ENCODE measurements at regions not wholly inside any gene's neighbourhood (a gene's known extent, or its start where the extent isn't known, plus 50 kb on each side); places are given as distances from the start of the nearest gene placed in this dataset.

- H3K27ac Mint-ChIP-seq, result no peak overlapping the region
- Histone ChIP-seq H3K4me3 (no peak overlapping the region), H2AFZ (replicated peaks) (no peak overlapping the region), H3K4me2 (no peak overlapping the region), H4K20me1 (ENCODE audit: low read depth) (no peaks in the 10 kb centered on the region), H3K36me3 (no peaks in the 10 kb centered on the region), H3K79me2 (ENCODE audit: low read depth) (no peaks in the 10 kb centered on the region), H3F3A (ENCODE audit: low read depth) (no peaks in the 10 kb centered on the region), H3K9ac (no peak overlapping the region), H3K4me1 (peaks cover 3% of the 10 kb centered on the region), H3K9me3 (ENCODE audit: low read depth) (no peaks in the 10 kb centered on the region), H3K27ac (no peak overlapping the region), H3K27me3 (no peaks in the 10 kb centered on the region)
- no peak for TF ChIP-seq EZH2phosphoT487 (IDR thresholded peaks at IDR 0.05)
- TF ChIP-seq CTCF (IDR thresholded peaks at IDR 0.05), result no peak
- no peak for TF ChIP-seq EZH2 (IDR thresholded peaks at IDR 0.05)
- DNase-seq (ENCODE audit: low spot score), result no peak
- peaks cover 4% of the 10 kb centered on the region for H3K36me3 Mint-ChIP-seq
- H3K9me3 Mint-ChIP-seq, result no peaks in the 10 kb centered on the region
- H3K4me3 Mint-ChIP-seq, result no peak overlapping the region
- H3K27me3 Mint-ChIP-seq (ENCODE audit: insufficient read depth, low read depth), result peaks cover 5% of the 10 kb centered on the region
- H3K4me1 Mint-ChIP-seq, result peaks cover 4% of the 10 kb centered on the region
These were observed 426.2 kb upstream of the DACH1 start for GRCh38 chr13:72293206-72293605.

- H3K9me3 Mint-ChIP-seq, result peaks cover 2% of the 10 kb centered on the region
- H3K27me3 Mint-ChIP-seq (ENCODE audit: insufficient read depth, low read depth), result peaks cover 5% of the 10 kb centered on the region
- peaks cover 4% of the 10 kb centered on the region for H3K36me3 Mint-ChIP-seq
- no peaks in the 10 kb centered on the region for H4K20me1 ChIP-seq (ENCODE audit: low read depth)
- H2AFZ ChIP-seq (replicated peaks), result no peak overlapping the region
- peaks cover 4% of the 10 kb centered on the region for H3K4me1 Mint-ChIP-seq
- H3K79me2 ChIP-seq (ENCODE audit: low read depth), result no peaks in the 10 kb centered on the region
- no peaks in the 10 kb centered on the region for H3K36me3 ChIP-seq
- H3K27me3 ChIP-seq, result no peaks in the 10 kb centered on the region
- no peak overlapping the region for H3K27ac Mint-ChIP-seq
- no peak overlapping the region for H3K27ac ChIP-seq
- H3K4me1 ChIP-seq, result peaks cover 3% of the 10 kb centered on the region
- no peaks in the 10 kb centered on the region for H3F3A ChIP-seq (ENCODE audit: low read depth)
- no peak overlapping the region for H3K4me2 ChIP-seq
- no peak overlapping the region for H3K9ac ChIP-seq
- no peaks in the 10 kb centered on the region for H3K9me3 ChIP-seq (ENCODE audit: low read depth)
- H3K4me3 Mint-ChIP-seq, result no peak overlapping the region
- no peak for TF ChIP-seq CTCF (IDR thresholded peaks at IDR 0.05)
- TF ChIP-seq EZH2 (IDR thresholded peaks at IDR 0.05), result no peak
- TF ChIP-seq EZH2phosphoT487 (IDR thresholded peaks at IDR 0.05), result no peak
- DNase-seq (ENCODE audit: low spot score), result no peak
- no peak overlapping the region for H3K4me3 ChIP-seq
These were observed 424.1 kb upstream of the DACH1 start for GRCh38 chr13:72290962-72291681.

- Histone ChIP-seq H2AFZ (replicated peaks) (peak overlapping the region; percentile 48), H3K9ac (no peak overlapping the region), H3K4me2 (no peak overlapping the region), H3F3A (ENCODE audit: low read depth) (no peaks in the 10 kb centered on the region), H3K4me3 (no peak overlapping the region), H3K27me3 (no peaks in the 10 kb centered on the region), H3K9me3 (ENCODE audit: low read depth) (no peaks in the 10 kb centered on the region), H3K27ac (no peak overlapping the region), H3K36me3 (no peaks in the 10 kb centered on the region), H3K79me2 (ENCODE audit: low read depth) (no peaks in the 10 kb centered on the region), H3K4me1 (no peaks in the 10 kb centered on the region), H4K20me1 (ENCODE audit: low read depth) (no peaks in the 10 kb centered on the region)
- TF ChIP-seq CTCF (IDR thresholded peaks at IDR 0.05) (no peak), EZH2 (IDR thresholded peaks at IDR 0.05) (no peak), EZH2phosphoT487 (IDR thresholded peaks at IDR 0.05) (no peak)
- H3K4me1 Mint-ChIP-seq, result no peaks in the 10 kb centered on the region
- DNase-seq (ENCODE audit: low spot score), result no peak
- H3K27me3 Mint-ChIP-seq (ENCODE audit: insufficient read depth, low read depth), result peaks cover 4% of the 10 kb centered on the region
- H3K27ac Mint-ChIP-seq, result no peak overlapping the region
- no peak overlapping the region for H3K4me3 Mint-ChIP-seq
- peaks cover 2% of the 10 kb centered on the region for H3K36me3 Mint-ChIP-seq
- H3K9me3 Mint-ChIP-seq, result peaks cover 2% of the 10 kb centered on the region
These were observed 419.4 kb upstream of the DACH1 start for GRCh38 chr13:72286421-72286820.
